GM12878 (cell line): ENCODE measurements at regions not wholly inside any gene's neighbourhood (a gene's known extent, or its start where the extent isn't known, plus 50 kb on each side); places are given as distances from the start of the nearest gene placed in this dataset.

Experiments used
- ATAC-seq: fragments of 200-7000 bp; cut with Tn5 transposase; 3 replicates; pipeline ENCODE4 v1.9.1; 2020; ENCODE audit warnings: mild to moderate bottlenecking, moderate library complexity
- BruUV-seq: library from RNA; stranded (reverse); fragments of 400-500 nt; replicated peaks from 2 replicates; lab custom pipeline; 2021; lab: Mats Ljungman, UMichigan
- CTCF ChIA-PET: fragments of 300-600 bp; sonication (Branson Sonifier 250); formaldehyde crosslinking; extraction: SDS; loops from one replicate; lab custom pipeline; 2021; ENCODE audit warnings: inconsistent platforms; lab: Yijun Ruan, JAX
- POLR2A ChIA-PET: fragments of 350-600 bp; formaldehyde crosslinking; extraction: SDS; loops from one replicate; lab custom pipeline; 2021; ENCODE audit warnings: inconsistent platforms; lab: Charles Lee
- RAD21 ChIA-PET: fragments of 300-600 bp; sonication (Branson Sonifier 250); formaldehyde crosslinking; loops from one replicate; lab custom pipeline; 2023; ENCODE audit warnings: antibody characterized with exemption; ENCODE audit not compliant: unreplicated experiment; lab: Charles Lee
- SMC1A ChIA-PET: fragments of 300-600 bp; sonication (Branson Sonifier 250); formaldehyde crosslinking; loops from one replicate; lab custom pipeline; 2023; ENCODE audit not compliant: unreplicated experiment, uncharacterized antibody; lab: Charles Lee
- DNase-seq: peaks from one replicate; pipeline ENCODE4 v3.0.0-alpha.2; 2011; ENCODE audit warnings: low read depth, low spot score
- FAIRE-seq: peaks from 3 replicates; lab custom pipeline; 2011; peaks lifted over from hg19 to GRCh38; lab: Jason Lieb, UNC
- H2AFZ ChIP-seq: 2 replicates; pipeline ENCODE4 v1.6.0; 2011; ENCODE audit warnings: low read depth, low read length, control low read depth; ENCODE audit not compliant: control insufficient read depth
- H3K27ac ChIP-seq: 2 replicates; pipeline ENCODE4 v1.5.1; 2011; ENCODE audit warnings: control low read depth; ENCODE audit not compliant: control insufficient read depth, insufficient read depth
- H3K27me3 ChIP-seq, 2 experiments: replicated peaks in 1 of 2; 2 replicates each; pipeline versions ENCODE4 v1.6.0 to v1.6.1; 2011; ENCODE audit warnings: low read length in 1 of 2; ENCODE audit not compliant: control insufficient read depth in 2 of 2, insufficient read depth in 2 of 2
- H3K36me3 ChIP-seq, 2 experiments: 2 replicates each; pipeline ENCODE4 v1.5.1; 2011; ENCODE audit warnings: low read length in 1 of 2; ENCODE audit not compliant: control insufficient read depth in 2 of 2, insufficient read depth in 2 of 2
- H3K4me1 ChIP-seq: 2 replicates; pipeline ENCODE4 v1.6.1; 2011; ENCODE audit warnings: mild to moderate bottlenecking, low read length, moderate library complexity, mixed read lengths; ENCODE audit not compliant: control insufficient read depth, insufficient read depth
- H3K4me2 ChIP-seq: 2 replicates; pipeline ENCODE4 v1.6.0; 2011; ENCODE audit warnings: control low read depth; ENCODE audit not compliant: control insufficient read depth, insufficient read depth
- H3K4me3 ChIP-seq: fragments of 200-600 bp; sonication (generic); 2 replicates; pipeline ENCODE4 v1.5.1; 2016
- H3K79me2 ChIP-seq: 2 replicates; pipeline ENCODE4 v1.6.0; 2011; ENCODE audit warnings: low read length; ENCODE audit not compliant: control insufficient read depth, insufficient read depth
- H3K9ac ChIP-seq: 2 replicates; pipeline ENCODE4 v1.8.0; 2011; ENCODE audit warnings: low read length, control low read depth, mixed read lengths; ENCODE audit not compliant: control insufficient read depth, insufficient read depth
- H3K9me3 ChIP-seq: replicated peaks from 3 replicates; pipeline ENCODE4 v1.5.1; 2011; ENCODE audit warnings: mild to moderate bottlenecking, low read length; ENCODE audit not compliant: control insufficient read depth, insufficient read depth
- H4K20me1 ChIP-seq: 2 replicates; pipeline ENCODE4 v1.6.0; 2011; ENCODE audit not compliant: control insufficient read depth, insufficient read depth
- BMI1 ChIP-seq: fragments of 450-650 bp; IDR thresholded peaks from 2 replicates; pipeline ENCODE4 v1.6.1; 2016; ENCODE audit warnings: mild to moderate bottlenecking, moderate library complexity, borderline replicate concordance
- SMAD1 ChIP-seq: fragments of 450-650 bp; IDR thresholded peaks from 2 replicates; pipeline ENCODE4 v1.6.1; 2018; ENCODE audit warnings: mild to moderate bottlenecking, low read depth; ENCODE audit not compliant: partially characterized antibody
- WGBS: methylation state at CpG from one replicate; pipeline ENCODE4 v1.1.6; 2016; ENCODE audit warnings: low lambda C conversion rate; ENCODE audit not compliant: insufficient replicate concordance, insufficient coverage; ENCODE audit errors: missing lambda C conversion rate; 5-methylcytosine and 5-hydroxymethylcytosine counted together
- in situ Hi-C: fragments of 300-500 bp; cut with MboI; formaldehyde crosslinking; loops from 9 replicates; pipeline ENCODE4 v1.14.3; 2018; ENCODE audit warnings: mixed read lengths
- intact Hi-C: fragments of 100-400 bp; cut with micrococcal nuclease; formaldehyde crosslinking; loops from one replicate; pipeline ENCODE4 v1.14.2; 2022; ENCODE audit not compliant: unreplicated experiment
- TF ChIP-seq, protein P1 (sequence below): IDR thresholded peaks from 2 replicates; pipeline ENCODE4 v1.6.1; 2012; ENCODE audit warnings: low read depth, low read length, improper control_type of control experiment
- TF ChIP-seq, protein P2 (sequence below): fragments of 150-350 bp; IDR thresholded peaks from 2 replicates; pipeline ENCODE4 v1.6.1; 2014; ENCODE audit warnings: mild to moderate bottlenecking, low read depth, low read length

DNA sequence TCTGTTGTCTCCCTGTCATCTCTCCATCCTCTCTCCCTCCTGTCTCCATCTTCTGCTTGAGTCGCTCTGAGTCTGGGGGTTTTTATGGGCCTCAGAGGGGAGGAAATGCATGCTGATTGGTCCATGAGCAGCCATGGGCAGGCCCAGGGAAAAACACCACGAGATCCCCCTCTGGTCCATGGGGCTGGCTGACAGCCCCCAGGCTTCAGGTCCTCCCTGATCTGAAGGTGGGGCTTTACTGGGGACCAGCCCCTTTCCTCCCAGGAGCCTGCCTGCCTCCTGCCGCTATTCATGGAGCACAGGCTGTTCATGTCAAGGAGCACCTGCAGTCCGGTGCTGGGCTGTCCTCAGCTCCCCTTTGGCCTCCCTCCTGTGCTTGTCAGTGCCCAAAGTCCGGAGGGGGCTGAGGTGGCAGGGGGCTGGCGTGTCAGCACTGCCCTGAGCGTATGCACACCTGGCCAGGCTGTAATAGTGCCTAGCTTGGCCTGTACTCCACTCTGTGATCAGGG is 59.6 kb upstream of the DLX2 start (continued):
- TF ChIP-seq, protein P1, sequence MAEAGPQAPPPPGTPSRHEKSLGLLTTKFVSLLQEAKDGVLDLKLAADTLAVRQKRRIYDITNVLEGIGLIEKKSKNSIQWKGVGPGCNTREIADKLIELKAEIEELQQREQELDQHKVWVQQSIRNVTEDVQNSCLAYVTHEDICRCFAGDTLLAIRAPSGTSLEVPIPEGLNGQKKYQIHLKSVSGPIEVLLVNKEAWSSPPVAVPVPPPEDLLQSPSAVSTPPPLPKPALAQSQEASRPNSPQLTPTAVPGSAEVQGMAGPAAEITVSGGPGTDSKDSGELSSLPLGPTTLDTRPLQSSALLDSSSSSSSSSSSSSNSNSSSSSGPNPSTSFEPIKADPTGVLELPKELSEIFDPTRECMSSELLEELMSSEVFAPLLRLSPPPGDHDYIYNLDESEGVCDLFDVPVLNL, result no peak
- TF ChIP-seq, protein P2, sequence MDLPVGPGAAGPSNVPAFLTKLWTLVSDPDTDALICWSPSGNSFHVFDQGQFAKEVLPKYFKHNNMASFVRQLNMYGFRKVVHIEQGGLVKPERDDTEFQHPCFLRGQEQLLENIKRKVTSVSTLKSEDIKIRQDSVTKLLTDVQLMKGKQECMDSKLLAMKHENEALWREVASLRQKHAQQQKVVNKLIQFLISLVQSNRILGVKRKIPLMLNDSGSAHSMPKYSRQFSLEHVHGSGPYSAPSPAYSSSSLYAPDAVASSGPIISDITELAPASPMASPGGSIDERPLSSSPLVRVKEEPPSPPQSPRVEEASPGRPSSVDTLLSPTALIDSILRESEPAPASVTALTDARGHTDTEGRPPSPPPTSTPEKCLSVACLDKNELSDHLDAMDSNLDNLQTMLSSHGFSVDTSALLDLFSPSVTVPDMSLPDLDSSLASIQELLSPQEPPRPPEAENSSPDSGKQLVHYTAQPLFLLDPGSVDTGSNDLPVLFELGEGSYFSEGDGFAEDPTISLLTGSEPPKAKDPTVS, result no peak
- no peak for TF ChIP-seq SMAD1

DNA sequence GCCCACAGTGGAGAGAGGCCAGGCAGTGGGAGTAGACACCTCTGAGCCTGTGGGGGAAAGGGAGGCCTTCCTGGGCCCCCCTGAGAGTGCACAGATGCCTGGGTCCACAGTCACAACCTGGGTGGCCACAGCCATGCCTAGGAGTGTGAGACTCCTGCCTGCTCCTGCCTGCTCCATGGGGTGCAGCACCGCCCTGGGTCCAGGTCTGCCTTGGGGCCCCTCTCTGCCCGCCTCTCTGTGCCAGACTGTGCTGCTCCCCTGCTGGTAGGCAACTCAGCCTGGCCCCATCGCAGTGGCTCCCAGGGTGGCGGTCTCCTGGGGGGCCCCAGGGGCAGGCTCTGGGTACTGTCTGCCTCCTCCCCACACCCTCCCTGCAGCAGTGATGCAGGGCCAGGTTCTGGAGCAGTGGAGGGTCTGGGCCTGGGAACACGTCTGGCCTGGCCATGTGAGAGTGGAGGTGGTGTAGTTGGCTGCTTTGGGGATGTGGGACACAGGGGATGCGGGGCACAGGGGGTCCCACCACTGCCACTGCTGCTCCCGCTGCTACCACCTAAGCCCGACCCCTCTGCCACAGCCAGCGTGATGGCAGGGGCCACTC is 60.1 kb upstream of the DLX2 start:
- no peak overlapping the region for H3K9ac ChIP-seq
- in situ Hi-C loops, result no loop called here
- no peaks in the 10 kb centered on the region for H3K79me2 ChIP-seq
- H2AFZ ChIP-seq, result no peak overlapping the region
- H3K9me3 ChIP-seq, result no peaks in the 10 kb centered on the region
- no peaks in the 10 kb centered on the region for H3K4me1 ChIP-seq
- RAD21 ChIA-PET, result no interaction called here
- H3K4me2 ChIP-seq, result no peak overlapping the region
- no peak overlapping the region for H3K4me3 ChIP-seq
- H3K27me3 ChIP-seq, result no peaks in the 10 kb centered on the region; a peak in 1 of 4 replicates
- no peak for FAIRE-seq
- no peak overlapping the region for H3K27ac ChIP-seq
- 18% methylated on average over 9 of the region's 9 CpGs for WGBS
- H3K36me3 ChIP-seq, result no peaks in the 10 kb centered on the region
- no TSS peak for BruUV-seq
- intact Hi-C loops, result no loop called here
- SMC1A ChIA-PET, result no interaction called here
- POLR2A ChIA-PET, result no interaction called here
- no peaks in the 10 kb centered on the region for H4K20me1 ChIP-seq
- no peak for DNase-seq
- ATAC-seq, result no peak
- no peak for TF ChIP-seq BMI1
- CTCF ChIA-PET, result no interaction called here
